ENCODE measurements at regions not wholly inside any gene's neighbourhood (a gene's known extent, or its start where the extent isn't known, plus 50 kb on each side); places are given as distances from the start of the nearest gene placed in this dataset.

DNA sequence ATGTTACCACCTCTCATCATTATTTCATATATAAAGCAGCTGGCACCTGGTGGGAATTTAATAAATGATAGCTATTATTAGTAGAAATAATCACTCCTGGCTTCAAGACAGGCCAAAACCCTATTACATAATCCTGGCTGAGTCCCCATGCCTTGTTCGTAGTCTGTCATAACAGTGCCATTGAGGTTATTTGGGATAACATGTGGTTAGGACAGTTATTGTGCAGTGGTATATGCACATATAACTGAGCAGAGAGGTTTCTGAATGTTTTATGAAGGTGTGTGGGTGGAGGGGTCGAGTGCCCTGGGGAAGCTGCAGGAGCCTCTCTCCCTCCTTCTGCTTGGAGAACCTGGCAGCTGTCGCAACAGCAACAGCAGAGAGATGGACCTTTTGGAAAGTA is 162.4 kb upstream of the NABP1 start:
- Histone ChIP-seq H3K9me3 (ENCODE audit: low read depth) (no peaks in the 10 kb centered on the region), H3K9me2 (replicated peaks; ENCODE audit: insufficient read depth) (no peaks in the 10 kb centered on the region), H3K4me3 (no peak overlapping the region), H3K27me3 (no peaks in the 10 kb centered on the region), H2AFZ (no peak overlapping the region), H4K20me1 (ENCODE audit: insufficient read depth, poor library complexity, severe bottlenecking) (no peaks in the 10 kb centered on the region), H3K36me3 (replicated peaks; ENCODE audit: insufficient read depth, low read depth) (no peaks in the 10 kb centered on the region), H3K4me1 (ENCODE audit: insufficient read depth) (no peaks in the 10 kb centered on the region), H3K27ac (no peak overlapping the region), H3K4me2 (no peak overlapping the region), H3K79me2 (no peaks in the 10 kb centered on the region)
- no peak for DNase-seq (ENCODE audit: low spot score)
- TF ChIP-seq EZH2 (IDR thresholded peaks at IDR 0.05; ENCODE audit: borderline replicate concordance): no peak
- no peak for TF ChIP-seq EZH2phosphoT487 (IDR thresholded peaks at IDR 0.05; ENCODE audit: low read depth, severe bottlenecking, unreplicated experiment)
- TF ChIP-seq, protein P1, sequence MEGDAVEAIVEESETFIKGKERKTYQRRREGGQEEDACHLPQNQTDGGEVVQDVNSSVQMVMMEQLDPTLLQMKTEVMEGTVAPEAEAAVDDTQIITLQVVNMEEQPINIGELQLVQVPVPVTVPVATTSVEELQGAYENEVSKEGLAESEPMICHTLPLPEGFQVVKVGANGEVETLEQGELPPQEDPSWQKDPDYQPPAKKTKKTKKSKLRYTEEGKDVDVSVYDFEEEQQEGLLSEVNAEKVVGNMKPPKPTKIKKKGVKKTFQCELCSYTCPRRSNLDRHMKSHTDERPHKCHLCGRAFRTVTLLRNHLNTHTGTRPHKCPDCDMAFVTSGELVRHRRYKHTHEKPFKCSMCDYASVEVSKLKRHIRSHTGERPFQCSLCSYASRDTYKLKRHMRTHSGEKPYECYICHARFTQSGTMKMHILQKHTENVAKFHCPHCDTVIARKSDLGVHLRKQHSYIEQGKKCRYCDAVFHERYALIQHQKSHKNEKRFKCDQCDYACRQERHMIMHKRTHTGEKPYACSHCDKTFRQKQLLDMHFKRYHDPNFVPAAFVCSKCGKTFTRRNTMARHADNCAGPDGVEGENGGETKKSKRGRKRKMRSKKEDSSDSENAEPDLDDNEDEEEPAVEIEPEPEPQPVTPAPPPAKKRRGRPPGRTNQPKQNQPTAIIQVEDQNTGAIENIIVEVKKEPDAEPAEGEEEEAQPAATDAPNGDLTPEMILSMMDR (IDR thresholded peaks at IDR 0.05; ENCODE audit: poor library complexity): no peak
- 78% methylated on average over 3 of the region's 3 CpGs for WGBS (ENCODE audit: low lambda C conversion rate, missing lambda C conversion rate)

DNA sequence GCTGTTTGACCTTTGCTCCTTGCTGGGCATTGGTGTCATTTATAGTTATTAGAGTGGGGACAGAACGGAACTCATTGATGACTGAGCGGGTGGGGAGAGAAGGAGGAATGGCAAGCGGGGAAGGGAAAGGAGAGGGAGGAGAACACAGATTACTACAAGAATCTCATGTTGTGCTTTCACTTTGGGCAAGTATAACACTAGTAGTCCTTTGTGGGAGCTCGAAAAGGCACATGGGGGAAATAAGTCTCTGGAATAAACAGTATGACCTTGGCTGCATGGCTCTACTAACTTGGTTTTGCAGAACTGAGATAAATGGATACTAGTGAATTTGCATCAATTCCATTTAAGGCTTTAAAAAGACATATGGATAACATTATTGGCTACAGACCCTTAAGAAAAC is 161.7 kb upstream of the NABP1 start:
- TF ChIP-seq EZH2 (IDR thresholded peaks at IDR 0.05; ENCODE audit: borderline replicate concordance): no peak
- no peak for TF ChIP-seq EZH2phosphoT487 (IDR thresholded peaks at IDR 0.05; ENCODE audit: low read depth, severe bottlenecking, unreplicated experiment)
- TF ChIP-seq, protein P1 (IDR thresholded peaks at IDR 0.05; ENCODE audit: poor library complexity): no peak
- peak overlapping the region; percentile 31 for H2AFZ ChIP-seq
- no peaks in the 10 kb centered on the region for H3K9me3 ChIP-seq (ENCODE audit: low read depth)
- H3K27ac ChIP-seq: no peak overlapping the region
- DNase-seq (ENCODE audit: low spot score): no peak
- no peaks in the 10 kb centered on the region for H3K9me2 ChIP-seq (replicated peaks; ENCODE audit: insufficient read depth)
- no peaks in the 10 kb centered on the region for H4K20me1 ChIP-seq (ENCODE audit: insufficient read depth, poor library complexity, severe bottlenecking)
- no peak overlapping the region for H3K4me2 ChIP-seq
- no peaks in the 10 kb centered on the region for H3K36me3 ChIP-seq (replicated peaks; ENCODE audit: insufficient read depth, low read depth)
- no peaks in the 10 kb centered on the region for H3K4me1 ChIP-seq (ENCODE audit: insufficient read depth)
- no peak overlapping the region for H3K4me3 ChIP-seq
- 66% methylated on average over 4 of the region's 4 CpGs for WGBS (ENCODE audit: low lambda C conversion rate, missing lambda C conversion rate)
- H3K79me2 ChIP-seq: no peaks in the 10 kb centered on the region
- H3K27me3 ChIP-seq: no peaks in the 10 kb centered on the region

DNA sequence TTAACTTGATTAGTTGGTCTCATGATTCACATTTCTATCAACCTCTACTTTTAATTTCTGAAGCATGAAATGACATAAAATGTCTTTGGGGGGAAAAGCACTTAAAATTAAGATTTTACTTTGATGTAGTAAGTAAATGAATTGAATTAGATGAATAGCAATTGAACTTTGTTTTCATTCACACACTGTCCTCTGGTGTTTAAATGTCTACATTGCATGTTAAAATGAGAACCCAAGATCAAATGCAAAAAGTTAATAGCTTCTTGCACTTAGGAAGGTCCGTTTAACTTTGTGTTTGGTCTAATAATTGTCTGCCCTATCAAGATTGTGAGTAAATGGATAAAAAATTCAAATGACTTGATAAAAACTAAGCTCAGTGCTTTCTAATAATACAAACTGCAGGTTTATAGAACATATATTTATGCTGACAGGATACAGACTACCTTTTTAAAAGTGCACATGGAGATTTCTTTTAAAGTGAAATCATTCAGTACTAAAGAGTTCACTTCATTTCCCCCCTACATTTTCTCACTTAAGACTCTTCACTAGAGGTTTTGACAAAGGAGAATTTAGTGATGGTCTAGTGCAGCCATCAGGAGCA is 156.2 kb upstream of the NABP1 start:
- H2AFZ ChIP-seq: no peak overlapping the region
- H3K4me2 ChIP-seq: no peak overlapping the region
- no peak for DNase-seq (ENCODE audit: low spot score)

More for the DNA sequence above, 156.2 kb upstream of the NABP1 start:
- TF ChIP-seq, protein P1 (IDR thresholded peaks at IDR 0.05; ENCODE audit: poor library complexity): peak; percentile 74
- TF ChIP-seq EZH2phosphoT487 (IDR thresholded peaks at IDR 0.05; ENCODE audit: low read depth, severe bottlenecking, unreplicated experiment): no peak
- Histone ChIP-seq H3K27ac (no peak overlapping the region), H3K79me2 (no peaks in the 10 kb centered on the region), H3K36me3 (replicated peaks; ENCODE audit: insufficient read depth, low read depth) (no peaks in the 10 kb centered on the region), H3K9me2 (replicated peaks; ENCODE audit: insufficient read depth) (no peaks in the 10 kb centered on the region), H4K20me1 (ENCODE audit: insufficient read depth, poor library complexity, severe bottlenecking) (no peaks in the 10 kb centered on the region), H3K4me3 (no peak overlapping the region), H3K27me3 (no peaks in the 10 kb centered on the region), H3K9me3 (ENCODE audit: low read depth) (no peaks in the 10 kb centered on the region), H3K4me1 (ENCODE audit: insufficient read depth) (no peaks in the 10 kb centered on the region)
- 45% methylated on average over 1 of the region's 1 CpG for WGBS (ENCODE audit: low lambda C conversion rate, missing lambda C conversion rate)

All from hepatocyte (in vitro differentiated cells).